Kidney (tissue), 13 donors: ENCODE measurements at regions not wholly inside any gene's neighbourhood (a gene's known extent, or its start where the extent isn't known, plus 50 kb on each side); places are given as distances from the start of the nearest gene placed in this dataset.
A peak's percentile ranks its signal among the peaks of the same experiment; 100 is the strongest.

ENCODE experiments used
- DNase-seq, 5 donors: peaks; one replicate each; pipeline ENCODE4 v3.0.0-alpha.2; 2013 to 2020
- FAIRE-seq: peaks from 2 replicates; lab custom pipeline; 2012; peaks lifted over from hg19 to GRCh38; lab: Jason Lieb, UNC
- H3K27ac ChIP-seq, 2 donors: one replicate each; pipeline ENCODE4 v1.7.0; 2013; ENCODE audit warnings: low read depth in 2 of 2, low read length in 2 of 2, inconsistent platforms in 1 of 2
- H3K27me3 ChIP-seq: one replicate; pipeline ENCODE4 v1.7.1; 2013; ENCODE audit warnings: low read length, inconsistent platforms; ENCODE audit not compliant: control insufficient read depth, insufficient read depth
- H3K36me3 ChIP-seq, 3 donors: one replicate each; pipeline versions ENCODE4 v1.7.0 to v1.7.1; 2013; ENCODE audit warnings: low read length in 3 of 3, control low read depth in 1 of 3, inconsistent platforms in 1 of 3; ENCODE audit not compliant: insufficient read depth in 3 of 3, control insufficient read depth in 2 of 3
- H3K4me1 ChIP-seq, 3 donors: one replicate each; pipeline versions ENCODE4 v1.7.0 to v1.7.1; 2013; ENCODE audit warnings: low read length in 3 of 3, inconsistent platforms in 1 of 3, low read depth in 1 of 3; ENCODE audit not compliant: control insufficient read depth in 2 of 3, insufficient read depth in 2 of 3
- H3K4me3 ChIP-seq, 3 donors: one replicate each; pipeline versions ENCODE4 v1.7.0 to v1.8.1; 2013; ENCODE audit warnings: low read length in 3 of 3, control low read depth in 1 of 3, inconsistent platforms in 1 of 3
- H3K9ac ChIP-seq, 3 donors: one replicate each; pipeline versions ENCODE4 v1.7.0 to v1.7.1; 2013; ENCODE audit warnings: low read length in 3 of 3, control low read depth in 1 of 3, inconsistent platforms in 1 of 3
- H3K9me3 ChIP-seq, 3 donors: one replicate each; pipeline versions ENCODE4 v1.7.0 to v1.7.1; 2013; ENCODE audit warnings: low read length in 3 of 3, control low read depth in 1 of 3, inconsistent platforms in 1 of 3; ENCODE audit not compliant: control insufficient read depth in 2 of 3, insufficient read depth in 1 of 3
- intact Hi-C: fragments of 100-400 bp; cut with DNase I; formaldehyde crosslinking; loops from one replicate; pipeline ENCODE4 v1.11.1; 2022
- TF ChIP-seq, protein P1 (sequence below): IDR thresholded peaks from 3 replicates; pipeline ENCODE4 v1.5.1; 2012; ENCODE audit warnings: mild to moderate bottlenecking, moderate library complexity, borderline replicate concordance; ENCODE audit not compliant: insufficient read depth; ENCODE audit errors: extremely low read depth
- donor health status: control.
- donor health status: control.
- donor health status: control.
- donor health status: control.
- donor health status: control.
- donor health status: DM: yes; HTN: yes; CAD: no.
- donor health status: Normal renal cell carcinoma (clear cell type).

- TF ChIP-seq, protein P1, sequence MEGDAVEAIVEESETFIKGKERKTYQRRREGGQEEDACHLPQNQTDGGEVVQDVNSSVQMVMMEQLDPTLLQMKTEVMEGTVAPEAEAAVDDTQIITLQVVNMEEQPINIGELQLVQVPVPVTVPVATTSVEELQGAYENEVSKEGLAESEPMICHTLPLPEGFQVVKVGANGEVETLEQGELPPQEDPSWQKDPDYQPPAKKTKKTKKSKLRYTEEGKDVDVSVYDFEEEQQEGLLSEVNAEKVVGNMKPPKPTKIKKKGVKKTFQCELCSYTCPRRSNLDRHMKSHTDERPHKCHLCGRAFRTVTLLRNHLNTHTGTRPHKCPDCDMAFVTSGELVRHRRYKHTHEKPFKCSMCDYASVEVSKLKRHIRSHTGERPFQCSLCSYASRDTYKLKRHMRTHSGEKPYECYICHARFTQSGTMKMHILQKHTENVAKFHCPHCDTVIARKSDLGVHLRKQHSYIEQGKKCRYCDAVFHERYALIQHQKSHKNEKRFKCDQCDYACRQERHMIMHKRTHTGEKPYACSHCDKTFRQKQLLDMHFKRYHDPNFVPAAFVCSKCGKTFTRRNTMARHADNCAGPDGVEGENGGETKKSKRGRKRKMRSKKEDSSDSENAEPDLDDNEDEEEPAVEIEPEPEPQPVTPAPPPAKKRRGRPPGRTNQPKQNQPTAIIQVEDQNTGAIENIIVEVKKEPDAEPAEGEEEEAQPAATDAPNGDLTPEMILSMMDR: no peak
- peak overlapping the region in 1 of 3 donors; percentile 86 for H3K4me3 ChIP-seq
- no peaks in the 10 kb centered on the region for H3K36me3 ChIP-seq
- H3K27me3 ChIP-seq: no peaks in the 10 kb centered on the region
- H3K9ac ChIP-seq: peak overlapping the region in 1 of 3 donors; percentile 81
- FAIRE-seq (no peak), DNase-seq (no peak)
- no peaks in the 10 kb centered on the region for H3K9me3 ChIP-seq
- intact Hi-C loops: no loop called here
- peaks cover 10 to 13% (median 11%) of the 10 kb centered on the region in 3 donors for H3K4me1 ChIP-seq
- H3K27ac ChIP-seq: peak overlapping the region; percentile 89
Measured at GRCh38 chr5:56479696-56480077, 246.6 kb upstream of the ANKRD55 start.

- FAIRE-seq: no peak
- no peak for DNase-seq
- Histone ChIP-seq H3K36me3 (no peaks in the 10 kb centered on the region), H3K4me1 (peaks cover 10 to 15% (median 11%) of the 10 kb centered on the region in 3 donors), H3K4me3 (no peak overlapping the region), H3K27me3 (no peaks in the 10 kb centered on the region), H3K9me3 (no peaks in the 10 kb centered on the region), H3K9ac (no peak overlapping the region), H3K27ac (peak overlapping the region in 1 of 2 donors; percentile 5)
- TF ChIP-seq, protein P1: no peak
- intact Hi-C loops: no loop called here
Measured at GRCh38 chr5:56479126-56479525, 246.0 kb upstream of the ANKRD55 start.

- no peaks in the 10 kb centered on the region for H3K9me3 ChIP-seq
- FAIRE-seq (no peak), DNase-seq (no peak)
- no peak overlapping the region for H3K27ac ChIP-seq
- no peaks in the 10 kb centered on the region for H3K36me3 ChIP-seq
- H3K27me3 ChIP-seq: no peaks in the 10 kb centered on the region
- no peak overlapping the region for H3K4me3 ChIP-seq
- intact Hi-C loops: no loop called here
- TF ChIP-seq, protein P1: no peak
- peaks cover 10 to 16% (median 11%) of the 10 kb centered on the region in 3 donors for H3K4me1 ChIP-seq
- no peak overlapping the region for H3K9ac ChIP-seq
Measured at GRCh38 chr5:56478062-56478461, 244.9 kb upstream of the ANKRD55 start.

DNA sequence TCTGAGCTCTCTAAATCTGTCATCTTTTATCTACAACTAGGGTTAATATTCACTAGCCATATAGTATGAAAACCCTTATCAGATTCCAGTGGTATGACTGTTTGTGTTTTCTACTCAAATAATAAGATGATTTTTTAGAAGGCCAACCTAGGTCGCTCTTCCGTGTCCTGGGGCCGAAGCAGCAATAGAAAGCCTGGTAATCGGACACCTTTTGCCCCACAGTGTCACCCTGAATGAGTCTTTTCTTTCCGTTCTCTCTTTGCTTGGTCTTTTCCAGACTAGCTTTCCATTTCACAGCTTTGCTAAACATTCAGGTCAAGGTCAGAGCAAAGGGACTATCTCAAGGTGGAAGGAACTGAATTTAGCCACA, 243.3 kb upstream of the ANKRD55 start:
- Histone ChIP-seq H3K27ac (no peak overlapping the region), H3K4me1 (peaks cover 5 to 16% (median 11%) of the 10 kb centered on the region in 3 donors), H3K9ac (no peak overlapping the region), H3K36me3 (no peaks in the 10 kb centered on the region), H3K9me3 (no peaks in the 10 kb centered on the region), H3K27me3 (no peaks in the 10 kb centered on the region), H3K4me3 (no peak overlapping the region)
- peak in 2 of 5 donors; percentile 62 to 66 for DNase-seq
- FAIRE-seq: no peak
- TF ChIP-seq, protein P1: no peak
- intact Hi-C loops: no loop called here
